GM18499 (cell line): ENCODE measurements at regions not wholly inside any gene's neighbourhood (a gene's known extent, or its start where the extent isn't known, plus 50 kb on each side); places are given as distances from the start of the nearest gene placed in this dataset.
A peak's percentile ranks its signal among the peaks of the same experiment; 100 is the strongest.
"Not testable (repeated sequence)": the region's sequence is repeated elsewhere in the genome, so short reads cannot be mapped to it uniquely, and the experiment has no call there.

Experiments used
- ATAC-seq: cut with Tn5 transposase; IDR thresholded peaks from one replicate; pipeline ENCODE4 v1.9.1; 2021; ENCODE audit warnings: moderate number of reproducible peaks; ENCODE audit not compliant: insufficient read depth, unreplicated experiment

DNA sequence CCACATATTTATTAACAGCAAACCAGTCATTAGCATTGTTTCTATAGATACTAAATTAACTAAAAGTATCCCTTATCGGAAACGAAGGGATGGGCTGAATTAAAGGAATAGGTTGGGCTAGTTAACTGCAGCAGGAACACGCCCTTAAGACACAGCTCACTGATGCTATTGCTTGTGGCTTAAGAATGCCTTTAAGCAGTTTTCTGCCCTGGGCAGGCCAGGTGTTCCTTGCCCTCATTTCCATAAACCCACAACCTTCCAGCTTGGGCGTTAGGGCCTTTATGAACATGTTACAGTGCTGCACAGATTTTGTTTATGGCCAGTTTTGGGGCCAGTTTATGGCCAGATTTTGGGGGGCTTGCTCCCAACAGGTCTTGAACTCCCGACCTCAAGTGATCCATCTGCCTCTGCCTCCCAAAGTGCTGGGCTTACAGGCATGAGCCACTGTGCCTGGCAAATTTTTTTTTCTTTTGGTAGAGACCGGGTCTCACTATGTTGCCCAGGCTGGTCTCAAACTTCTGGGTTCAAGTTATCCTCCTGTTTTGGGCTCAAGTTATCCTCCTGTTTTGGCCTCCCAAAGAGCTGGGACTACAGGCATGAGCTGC, 90.1 kb upstream of the GRIN2A start:
- not testable (repeated sequence) for ATAC-seq

DNA sequence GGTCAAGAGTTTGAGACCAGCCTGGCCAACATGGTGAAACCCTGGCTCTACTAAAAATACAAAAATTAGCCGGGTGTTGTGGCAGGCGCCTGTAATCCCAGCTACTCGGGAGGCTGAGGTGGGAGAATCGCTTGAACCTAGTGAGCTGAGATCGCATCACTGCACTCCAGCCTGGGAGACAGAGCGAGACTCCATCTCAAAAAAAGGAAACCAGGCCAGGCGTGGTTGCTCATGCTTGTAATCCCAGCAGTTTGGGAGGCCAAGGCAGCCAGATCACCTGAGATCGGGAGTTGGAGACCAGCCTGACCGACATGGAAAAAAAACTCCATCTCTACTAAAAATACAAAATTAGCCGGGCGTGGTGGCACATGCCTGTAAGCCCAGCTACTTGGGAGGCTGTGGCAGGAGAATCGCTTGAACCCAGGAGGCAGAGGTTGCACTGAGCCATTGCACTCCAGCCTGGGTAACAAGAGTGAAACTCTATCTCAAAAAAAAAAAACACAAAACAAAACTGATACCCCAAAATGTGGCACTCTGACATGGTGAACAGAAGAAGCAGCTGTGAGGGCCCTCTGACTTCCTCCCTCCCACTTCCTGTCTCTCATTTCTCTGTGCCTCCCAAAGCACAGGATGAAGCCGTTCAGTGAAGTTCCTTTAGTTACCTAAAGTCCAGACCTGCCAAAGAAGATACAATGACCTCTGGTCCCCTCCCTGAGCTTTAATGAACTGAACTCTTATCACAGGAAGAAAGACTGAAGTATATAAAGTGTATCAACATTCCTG, 93.2 kb upstream of the GRIN2A start:
- ATAC-seq: not testable (repeated sequence)

DNA sequence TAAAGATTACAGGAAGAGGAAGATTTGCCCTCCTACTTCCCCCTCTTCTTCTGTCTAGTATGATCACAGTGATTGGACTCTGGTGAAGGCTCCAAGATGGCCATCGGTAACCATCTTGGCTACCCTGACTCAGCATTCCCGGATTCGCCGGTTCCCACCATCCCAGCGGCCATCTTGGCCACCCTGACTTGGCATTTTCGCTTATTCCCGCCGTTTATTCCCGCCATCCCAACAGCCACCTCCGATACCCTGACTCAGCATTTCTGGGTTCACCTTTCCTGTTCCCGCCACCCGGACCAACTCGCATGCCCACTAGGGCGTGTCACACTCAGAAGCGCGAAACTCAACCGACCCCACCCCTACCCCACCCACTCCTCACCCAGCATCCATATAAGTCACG, 95.4 kb upstream of the GRIN2A start:
- no peak for ATAC-seq

DNA sequence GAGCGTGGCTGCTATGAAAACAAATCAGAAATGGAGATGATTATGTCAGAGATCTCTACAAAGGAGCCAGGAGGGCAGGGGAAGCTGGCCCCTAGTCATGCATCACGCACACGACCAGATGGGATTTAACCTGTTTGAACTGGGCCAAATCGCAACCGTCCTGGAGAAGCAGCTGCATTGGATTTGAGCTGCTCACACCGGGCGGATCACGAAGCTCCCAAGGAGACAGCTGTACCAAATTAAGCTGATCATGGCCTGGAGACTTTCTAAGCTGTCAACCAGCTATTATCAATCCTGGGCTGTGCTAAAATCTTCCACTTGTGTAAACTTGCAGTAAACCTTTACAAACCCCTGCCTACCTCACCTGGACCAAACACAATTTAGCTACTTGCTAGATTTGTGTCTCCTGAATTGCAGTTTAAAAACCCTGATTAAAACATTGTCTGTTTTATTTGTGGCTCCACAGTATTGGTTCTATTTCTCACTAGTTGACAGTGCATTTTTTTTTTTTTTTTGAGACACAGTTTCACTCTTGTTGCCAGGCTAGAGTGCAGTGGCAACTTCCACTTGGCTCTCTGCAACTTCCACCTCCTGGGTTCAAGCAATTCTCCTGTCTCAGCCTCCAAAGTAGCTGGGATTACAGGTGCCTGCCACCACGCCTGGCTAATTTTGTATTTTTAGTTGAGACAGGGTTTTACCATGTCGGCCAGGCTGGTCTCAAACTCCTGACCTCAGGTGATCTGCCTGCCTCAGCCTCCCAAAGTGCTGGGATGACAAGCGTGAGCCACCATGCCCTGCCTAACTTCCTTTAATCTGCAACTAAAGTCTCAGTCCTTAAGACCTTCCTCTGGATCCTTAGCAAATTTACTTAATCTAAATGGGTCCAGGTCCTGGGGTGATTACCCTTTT, 98.3 kb upstream of the GRIN2A start:
- ATAC-seq: no peak

DNA sequence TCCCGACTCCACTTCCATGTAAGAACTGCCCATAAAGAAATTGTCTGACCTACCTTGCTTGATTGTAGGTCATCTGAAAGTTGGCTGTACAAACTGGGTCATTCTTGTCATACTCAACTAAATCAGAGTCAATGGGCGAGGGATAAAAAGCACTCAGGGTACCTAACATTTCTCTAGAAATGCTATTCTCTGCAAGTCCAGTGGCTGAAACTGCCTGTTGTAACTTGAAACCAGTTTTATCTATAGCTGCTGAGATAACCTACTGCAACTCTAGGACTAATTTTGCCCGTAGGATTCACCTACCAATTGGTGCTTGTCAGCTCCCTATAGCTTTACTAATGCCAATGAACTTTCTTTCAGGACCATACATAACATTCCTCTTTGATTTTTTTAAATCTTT, 100.1 kb upstream of the GRIN2A start:
- ATAC-seq: no peak

DNA sequence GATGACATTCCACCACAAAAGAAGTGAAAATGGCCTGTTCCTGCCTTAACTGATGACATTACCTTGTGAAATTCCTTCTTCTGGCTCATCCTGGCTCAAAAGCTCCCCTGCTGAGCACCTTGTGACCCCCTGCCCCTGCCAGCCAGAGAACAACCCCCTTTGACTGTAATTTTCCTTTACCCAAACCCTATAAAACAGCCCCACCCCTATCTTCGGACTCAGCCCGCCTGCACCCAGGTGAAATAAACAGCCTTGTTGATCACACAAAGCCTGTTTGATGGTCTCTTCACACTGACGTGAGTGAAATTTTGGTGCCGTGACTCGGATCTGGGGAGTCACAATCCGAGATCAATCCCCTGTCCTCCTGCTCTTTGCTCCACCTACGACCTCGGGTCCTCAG, 101.0 kb upstream of the GRIN2A start:
- ATAC-seq: not testable (repeated sequence)

DNA sequence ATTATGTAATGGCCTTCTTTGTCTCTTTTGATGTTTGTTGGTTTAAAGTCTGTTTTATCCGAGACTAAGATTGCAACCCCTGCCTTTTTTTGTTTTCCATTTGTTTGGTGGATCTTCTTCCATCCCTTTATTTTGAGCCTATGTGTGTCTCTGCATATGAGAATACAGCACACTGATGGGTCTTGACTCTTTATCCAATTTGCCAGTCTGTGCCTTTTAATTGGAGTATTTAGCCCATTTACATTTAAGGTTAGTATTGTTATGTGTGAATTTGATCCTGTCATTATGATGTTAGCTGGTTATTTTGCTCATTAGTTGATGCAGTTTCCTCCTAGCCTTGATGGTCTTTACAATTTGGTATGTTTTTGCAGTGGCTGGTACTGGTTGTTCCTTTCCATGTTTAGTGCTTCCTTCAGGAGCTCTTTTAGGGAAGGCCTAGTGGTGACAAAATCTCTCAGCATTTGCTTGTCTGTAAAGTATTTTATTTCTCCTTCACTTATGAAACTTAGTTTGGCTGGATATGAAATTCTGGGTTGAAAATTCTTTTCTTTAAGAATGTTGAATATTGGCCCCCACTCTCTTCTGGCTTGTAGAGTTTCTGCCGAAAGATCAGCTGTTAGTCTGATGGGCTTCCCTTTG, 95.3 kb upstream of the ATF7IP2 start:
- ATAC-seq: not testable (repeated sequence)

DNA sequence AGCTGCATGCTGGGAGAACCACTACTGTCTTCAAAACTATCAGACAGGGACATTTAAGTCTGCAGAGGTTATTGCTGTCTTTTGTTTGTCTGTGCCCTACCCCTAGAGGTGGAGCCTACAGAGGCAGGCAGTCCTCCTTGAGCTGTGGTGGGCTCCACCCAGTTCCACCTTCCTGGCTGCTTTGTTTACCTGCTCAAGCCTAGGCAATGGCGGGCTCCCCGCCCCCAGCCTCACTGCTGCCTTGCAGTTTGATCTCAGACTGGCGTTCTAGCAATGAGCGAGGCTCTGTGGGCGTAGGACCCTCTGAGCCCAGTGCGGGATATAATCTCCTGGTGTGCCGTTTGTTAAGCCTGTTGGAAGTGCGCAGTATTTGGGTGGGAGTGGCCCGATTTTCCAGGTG, 93.7 kb upstream of the ATF7IP2 start:
- ATAC-seq: not testable (repeated sequence)

DNA sequence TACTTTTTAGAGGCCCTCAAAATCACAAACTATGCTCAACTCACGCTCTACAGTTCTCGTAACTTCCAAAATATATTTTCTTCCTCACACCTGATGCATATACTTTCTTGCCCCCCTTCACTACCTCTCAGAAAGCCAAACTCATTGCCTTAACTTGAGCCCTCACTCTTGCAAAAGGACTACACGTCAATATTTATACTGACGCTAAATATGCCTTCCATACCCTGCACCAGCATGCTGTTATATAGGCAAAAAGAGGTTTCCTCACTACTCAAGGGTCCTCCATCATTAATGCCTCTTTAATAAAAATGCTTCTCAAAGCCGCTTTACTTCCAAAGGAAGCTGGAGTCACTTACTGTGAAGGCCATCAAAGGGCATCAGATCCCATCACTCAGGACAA, 92.9 kb upstream of the ATF7IP2 start:
- ATAC-seq: not testable (repeated sequence)

DNA sequence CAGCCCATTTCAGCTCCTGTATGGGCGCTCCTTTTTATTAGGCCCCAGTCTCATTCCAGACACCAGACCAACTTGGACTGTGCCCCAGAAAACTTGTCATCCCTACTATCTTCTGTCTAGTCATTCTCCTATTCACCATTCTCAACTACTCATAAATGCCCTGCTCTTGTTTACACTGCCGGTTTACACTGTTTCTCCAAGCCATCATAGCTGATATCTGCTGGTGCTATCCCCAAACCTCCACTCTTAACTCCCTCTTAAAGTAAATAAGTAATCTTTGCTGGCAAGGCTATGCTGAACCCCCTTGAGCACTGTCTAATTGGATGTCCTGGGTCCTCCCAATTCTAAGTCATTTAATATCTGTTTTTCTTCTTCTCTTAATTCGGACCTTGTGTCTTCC, 91.7 kb upstream of the ATF7IP2 start:
- not testable (repeated sequence) for ATAC-seq

DNA sequence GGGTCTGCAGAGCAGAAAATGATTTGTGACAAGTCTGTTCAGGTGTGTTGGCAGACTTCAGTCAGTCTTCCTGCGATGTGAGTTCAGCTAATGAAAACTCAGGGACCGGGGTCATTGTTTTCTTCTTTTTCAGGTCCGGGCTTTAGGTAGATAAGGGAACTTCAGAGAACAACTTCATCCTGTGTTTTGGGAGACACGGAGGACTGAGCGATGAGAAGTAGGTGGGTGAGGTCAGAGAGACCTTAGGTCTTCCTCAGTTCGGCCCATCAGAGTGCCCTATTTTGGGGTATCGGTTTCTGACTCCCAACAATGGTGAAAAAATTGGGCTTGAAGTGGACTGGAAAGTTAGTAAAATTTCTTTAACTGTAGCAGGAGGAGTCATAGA, 88.9 kb upstream of the ATF7IP2 start:
- ATAC-seq: no peak

DNA sequence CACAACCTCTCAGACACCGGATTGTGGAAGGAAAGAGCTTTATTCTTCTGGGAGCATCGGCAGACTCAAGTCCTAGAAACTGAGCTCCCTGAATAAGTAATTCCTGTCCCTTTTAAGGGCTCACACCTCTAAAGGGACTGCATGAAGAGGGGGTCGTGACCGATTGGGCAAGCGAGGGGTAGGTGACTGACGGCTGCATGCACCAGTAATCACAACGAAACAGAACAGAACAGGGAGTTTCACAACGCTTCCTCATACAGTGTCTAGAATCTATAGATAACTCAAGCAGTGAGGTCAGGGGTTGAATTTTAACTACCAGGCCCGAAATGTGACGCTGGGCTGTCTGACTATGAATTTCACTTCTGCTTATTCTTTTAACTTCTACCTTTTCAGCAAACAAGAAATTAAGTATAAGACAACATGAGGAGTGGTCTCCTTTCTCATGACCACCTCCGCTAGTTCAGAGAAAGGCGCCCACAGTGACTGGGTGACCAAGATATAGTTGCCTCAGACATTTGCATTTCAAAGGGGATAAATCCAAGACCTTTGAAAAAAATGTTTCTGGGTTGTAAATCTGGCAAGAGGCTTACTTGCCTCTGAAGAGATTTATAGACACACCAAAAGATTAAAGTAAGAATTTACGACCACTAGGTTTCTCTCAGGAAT, 88.4 kb upstream of the ATF7IP2 start:
- peak; percentile 91 for ATAC-seq

DNA sequence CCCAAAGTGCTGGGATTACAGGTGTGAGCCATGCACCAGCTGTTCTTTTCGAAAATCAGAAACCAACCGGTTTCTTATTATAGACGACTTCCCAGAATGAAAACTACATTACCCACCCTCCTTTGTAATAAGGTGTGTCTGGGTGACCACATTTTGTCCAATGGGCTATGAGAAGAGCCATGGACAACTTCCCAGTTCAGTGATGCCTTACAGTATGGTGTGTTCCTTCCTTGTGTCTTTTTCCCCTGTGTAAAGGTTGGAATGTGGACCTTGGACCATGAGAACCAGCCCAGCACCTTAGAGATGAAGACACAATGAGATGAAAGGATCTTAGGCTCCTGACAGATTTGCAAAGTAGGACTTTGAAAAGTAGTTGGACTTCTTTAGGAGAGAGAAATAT, 85.0 kb upstream of the ATF7IP2 start:
- no peak for ATAC-seq

DNA sequence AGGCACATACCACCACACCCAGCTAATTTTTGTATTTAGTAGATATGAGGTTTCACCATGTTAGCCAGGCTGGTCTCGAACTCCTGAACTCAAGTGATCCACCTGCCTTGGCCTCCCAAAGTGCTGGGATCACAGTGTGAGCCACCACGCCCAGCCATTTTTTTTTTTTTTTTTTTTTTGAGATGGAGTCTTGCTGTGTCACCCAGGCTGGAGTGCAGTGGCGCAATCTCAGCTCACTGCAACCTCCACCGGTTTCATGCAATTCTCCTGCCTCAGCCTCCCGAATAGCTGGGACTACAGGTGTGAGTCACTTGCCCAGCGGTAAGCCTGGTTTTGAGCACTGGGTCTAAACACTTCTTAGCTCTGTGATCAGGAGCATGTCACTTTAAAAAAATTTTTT, 84.3 kb upstream of the ATF7IP2 start:
- not testable (repeated sequence) for ATAC-seq

DNA sequence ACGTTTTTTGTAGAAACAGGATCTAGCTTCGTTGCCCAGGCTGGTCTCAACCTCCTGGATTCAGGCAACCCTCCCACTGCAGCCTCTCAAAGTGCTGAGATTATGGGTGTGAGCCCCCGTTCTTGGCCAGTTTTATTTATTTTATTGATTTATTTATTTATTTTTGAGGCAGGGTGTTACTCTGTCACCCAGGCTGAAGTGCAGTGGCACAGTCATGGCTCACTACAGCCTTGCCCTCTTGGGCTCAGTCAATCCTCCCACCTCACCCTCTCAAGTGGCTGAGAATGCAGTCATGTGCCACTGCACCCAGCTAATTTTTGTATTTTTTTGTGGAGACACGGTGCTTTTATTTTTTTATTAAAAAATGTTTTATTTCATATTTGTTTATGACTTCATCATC, 79.9 kb upstream of the ATF7IP2 start:
- ATAC-seq: no peak

DNA sequence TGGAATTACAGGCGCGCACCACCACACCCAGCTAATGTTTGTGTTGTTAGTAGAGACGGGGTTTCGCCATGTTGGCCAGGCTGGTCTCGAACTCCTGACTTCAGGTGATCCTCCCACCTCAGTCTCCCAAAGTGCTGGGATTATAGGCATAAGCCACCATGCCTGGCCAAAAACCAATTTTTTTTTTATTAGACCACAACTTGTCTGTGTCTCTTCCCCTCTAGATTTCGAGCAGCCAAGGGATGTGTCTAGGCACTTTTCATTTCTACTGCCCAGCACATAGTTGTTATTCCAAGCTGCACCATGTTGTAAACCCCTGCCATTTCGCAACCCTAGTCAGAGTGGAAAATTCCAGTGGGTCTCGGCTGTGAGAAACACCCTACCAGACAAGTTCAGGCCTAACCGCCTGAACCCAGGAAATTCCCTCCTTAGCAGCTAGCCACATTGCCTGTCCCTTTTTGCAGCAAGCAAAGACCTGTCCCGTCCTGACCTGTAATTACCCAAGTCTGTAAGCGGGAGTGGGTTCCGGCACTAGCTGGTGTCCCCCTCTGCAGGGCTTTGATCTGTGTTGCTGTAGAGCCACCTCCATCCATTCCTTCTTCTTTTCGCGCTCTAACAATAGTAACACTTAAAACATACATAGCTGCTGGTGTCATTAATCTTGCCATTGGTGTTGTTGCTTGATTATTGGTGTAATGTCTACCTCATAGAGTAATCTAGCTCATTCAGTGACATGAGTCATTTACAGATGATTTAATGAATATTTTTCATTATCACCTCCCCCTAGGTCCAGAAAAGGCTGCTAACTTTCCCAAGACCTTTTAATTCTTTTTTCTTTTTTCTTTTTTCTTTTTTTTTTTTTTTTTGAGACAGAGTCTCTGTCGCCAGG, 77.3 kb upstream of the ATF7IP2 start:
- no peak for ATAC-seq

DNA sequence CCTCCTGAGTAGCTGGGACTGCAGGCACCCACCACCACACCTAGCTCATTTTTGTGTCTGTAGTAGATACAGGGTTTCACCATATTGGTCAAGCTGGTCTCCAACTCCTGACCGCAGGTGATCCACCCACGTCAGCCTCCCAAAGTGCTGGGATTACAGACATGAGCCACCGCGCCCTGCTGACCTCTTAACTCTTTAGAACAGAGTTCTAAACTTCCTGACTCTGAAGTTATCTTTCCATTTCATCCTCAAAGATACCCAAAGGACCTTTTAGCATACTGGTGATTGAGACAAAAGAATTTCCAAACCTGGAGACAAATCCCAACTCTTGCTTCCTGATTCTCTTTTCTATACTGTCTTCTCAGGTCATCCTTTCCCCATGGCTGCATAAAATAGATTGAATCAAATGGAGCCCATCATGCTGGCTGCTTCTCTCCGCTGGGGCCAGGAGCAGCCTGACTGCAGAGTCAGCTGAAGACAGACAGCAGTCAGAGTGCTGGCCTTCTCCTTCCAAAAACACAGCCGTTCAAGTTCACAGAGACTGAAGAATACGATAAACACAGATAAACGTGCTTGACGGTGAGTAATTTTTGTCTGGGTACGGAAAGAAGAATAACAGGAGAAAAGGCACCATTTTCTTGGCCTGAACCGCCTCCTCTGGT, 76.5 kb upstream of the ATF7IP2 start:
- no peak for ATAC-seq

DNA sequence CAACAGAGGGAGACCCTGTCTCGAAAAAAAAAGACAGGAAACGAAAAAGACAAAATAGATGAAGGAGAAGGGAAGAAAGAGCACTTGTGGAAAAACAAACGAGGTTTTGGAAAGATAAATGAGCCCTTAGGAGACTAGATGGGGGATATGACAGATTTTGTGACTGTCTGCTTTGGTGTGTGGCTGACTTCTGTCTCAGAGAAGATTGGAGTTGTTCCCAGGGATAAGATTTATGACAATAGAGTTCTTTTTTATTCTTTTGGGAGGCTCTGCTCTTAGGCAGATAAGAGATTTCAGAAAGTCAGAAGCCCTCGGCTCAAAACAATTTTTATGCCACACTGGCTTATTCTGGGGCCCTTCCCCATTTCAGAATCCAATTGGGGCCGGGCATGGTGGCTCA, 73.9 kb upstream of the ATF7IP2 start:
- ATAC-seq: no peak
